ENCODE measurements at regions not wholly inside any gene's neighbourhood (a gene's known extent, or its start where the extent isn't known, plus 50 kb on each side); places are given as distances from the start of the nearest gene placed in this dataset.
"Not testable (repeated sequence)": the region's sequence is repeated elsewhere in the genome, so short reads cannot be mapped to it uniquely, and the experiment has no call there.

GRCh38 chr21:28699596-28700259 is 292.9 kb downstream of the LTN1 start:
- Histone ChIP-seq H3K4me2 (no peak overlapping the region), H3K27me3 (no peaks in the 10 kb centered on the region), H3K4me3 (no peak overlapping the region), H4K20me1 (no peaks in the 10 kb centered on the region), H3K36me3 (no peaks in the 10 kb centered on the region), H3K27ac (no peak overlapping the region), H3K4me1 (no peaks in the 10 kb centered on the region), H3K9me3 (peaks cover 26% of the 10 kb centered on the region), H3K9ac (no peak overlapping the region)
- TF ChIP-seq Cebpa-rat (IDR thresholded peaks at IDR 0.05), result no peak

DNA sequence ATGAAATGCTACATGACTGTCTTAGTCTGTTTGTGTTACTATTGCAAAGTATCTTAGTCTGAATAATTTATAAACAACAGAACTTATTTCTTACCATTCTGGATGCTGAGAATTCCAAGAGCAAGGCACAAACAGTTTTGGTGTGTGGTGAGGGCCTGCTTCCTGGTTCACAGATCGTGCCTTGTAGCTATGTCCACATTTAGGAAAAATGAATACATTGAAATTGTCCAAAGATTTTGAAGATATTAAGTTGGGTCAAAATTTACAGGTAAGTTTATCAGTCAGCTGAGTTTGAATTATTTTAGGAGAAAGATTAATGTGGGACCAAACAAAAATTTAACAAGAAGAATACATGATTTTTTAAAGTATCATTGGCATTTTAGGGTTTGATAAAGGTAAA is 293.5 kb downstream of the LTN1 start:
- Histone ChIP-seq H3K36me3 (no peaks in the 10 kb centered on the region), H3K27me3 (no peaks in the 10 kb centered on the region), H3K9me3 (peaks cover 28% of the 10 kb centered on the region), H3K9ac (no peak overlapping the region), H3K4me1 (no peaks in the 10 kb centered on the region), H4K20me1 (no peaks in the 10 kb centered on the region), H3K27ac (no peak overlapping the region), H3K4me2 (no peak overlapping the region), H3K4me3 (no peak overlapping the region)
- no peak for TF ChIP-seq Cebpa-rat (IDR thresholded peaks at IDR 0.05)

- Histone ChIP-seq H3K4me3 (no peak overlapping the region), H3K9ac (no peak overlapping the region), H3K27ac (no peak overlapping the region), H3K4me2 (no peak overlapping the region), H3K27me3 (no peaks in the 10 kb centered on the region), H4K20me1 (no peaks in the 10 kb centered on the region), H3K4me1 (no peaks in the 10 kb centered on the region), H3K9me3 (peaks cover 19% of the 10 kb centered on the region; the same call in 1 of the 2 replicates), H3K36me3 (no peaks in the 10 kb centered on the region)
- no peak for TF ChIP-seq Cebpa-rat (IDR thresholded peaks at IDR 0.05)
Observed at GRCh38 chr21:28696844-28697410, 295.8 kb downstream of the LTN1 start.

DNA sequence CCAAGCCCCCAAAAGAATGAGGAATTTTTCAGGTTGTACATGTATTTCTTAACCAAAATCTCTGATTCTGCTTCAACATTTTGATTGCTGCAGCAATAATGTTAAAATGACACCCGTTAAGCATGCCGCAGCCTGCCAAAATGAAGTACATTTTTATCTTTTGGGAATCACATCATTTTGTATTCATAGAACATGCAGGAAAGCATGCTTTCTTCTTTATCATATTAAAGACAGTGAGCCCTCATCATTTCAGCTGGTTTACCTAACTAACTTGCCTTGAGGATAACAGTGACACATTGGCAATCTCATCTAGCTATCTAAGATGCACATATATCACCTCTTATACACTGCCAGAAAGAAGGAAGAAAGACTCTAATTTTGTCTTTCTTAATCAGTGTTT is 299.2 kb downstream of the LTN1 start:
- TF ChIP-seq Cebpa-rat (IDR thresholded peaks at IDR 0.05), result no peak
- H4K20me1 ChIP-seq, result no peaks in the 10 kb centered on the region
- H3K27ac ChIP-seq, result no peak overlapping the region
- H3K4me1 ChIP-seq, result no peaks in the 10 kb centered on the region
- H3K4me3 ChIP-seq, result no peak overlapping the region
- H3K9ac ChIP-seq, result no peak overlapping the region
- no peaks in the 10 kb centered on the region for H3K27me3 ChIP-seq
- H3K4me2 ChIP-seq, result no peak overlapping the region
- H3K36me3 ChIP-seq, result no peaks in the 10 kb centered on the region
- peaks cover 16% of the 10 kb centered on the region; the same call in 1 of the 2 replicates for H3K9me3 ChIP-seq

DNA sequence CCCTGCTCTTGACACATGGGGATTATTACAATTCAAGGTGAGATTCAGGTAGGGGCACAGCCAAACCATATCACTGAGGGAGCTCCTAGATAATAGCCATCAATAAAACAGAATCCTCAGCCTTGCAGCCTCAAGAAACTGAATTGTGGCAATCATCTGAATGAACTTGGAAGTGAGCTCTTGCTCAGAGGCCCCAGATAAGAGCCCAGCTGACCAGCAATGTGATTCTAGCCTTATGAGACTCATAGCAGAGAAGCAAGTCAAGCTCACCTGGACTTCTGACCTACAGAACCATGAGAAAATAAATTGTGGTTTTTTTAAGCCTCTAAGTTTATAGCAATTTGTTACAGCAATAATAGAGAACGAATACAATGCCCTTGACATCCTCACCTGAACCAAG is 302.5 kb downstream of the LTN1 start:
- no peak overlapping the region for H3K27ac ChIP-seq
- H3K4me1 ChIP-seq, result no peaks in the 10 kb centered on the region
- no peaks in the 10 kb centered on the region for H3K27me3 ChIP-seq

GRCh38 chr21:28688381-28688780 is 304.3 kb downstream of the LTN1 start:
- H3K9ac ChIP-seq, result no peak overlapping the region
- H3K9me3 ChIP-seq, result no peaks in the 10 kb centered on the region
- no peaks in the 10 kb centered on the region for H4K20me1 ChIP-seq
- TF ChIP-seq Cebpa-rat (IDR thresholded peaks at IDR 0.05), result no peak
- no peaks in the 10 kb centered on the region for H3K4me1 ChIP-seq
- H3K36me3 ChIP-seq, result no peaks in the 10 kb centered on the region
- no peak overlapping the region for H3K4me3 ChIP-seq
- H3K27me3 ChIP-seq, result no peaks in the 10 kb centered on the region
- H3K4me2 ChIP-seq, result no peak overlapping the region
- no peak overlapping the region for H3K27ac ChIP-seq

More for the DNA sequence above, 302.5 kb downstream of the LTN1 start:
- Histone ChIP-seq H3K4me2 (no peak overlapping the region), H3K9ac (no peak overlapping the region), H4K20me1 (no peaks in the 10 kb centered on the region), H3K9me3 (peaks cover 7% of the 10 kb centered on the region; the same call in 1 of the 2 replicates), H3K36me3 (no peaks in the 10 kb centered on the region), H3K4me3 (no peak overlapping the region)
- TF ChIP-seq Cebpa-rat (IDR thresholded peaks at IDR 0.05), result no peak

DNA sequence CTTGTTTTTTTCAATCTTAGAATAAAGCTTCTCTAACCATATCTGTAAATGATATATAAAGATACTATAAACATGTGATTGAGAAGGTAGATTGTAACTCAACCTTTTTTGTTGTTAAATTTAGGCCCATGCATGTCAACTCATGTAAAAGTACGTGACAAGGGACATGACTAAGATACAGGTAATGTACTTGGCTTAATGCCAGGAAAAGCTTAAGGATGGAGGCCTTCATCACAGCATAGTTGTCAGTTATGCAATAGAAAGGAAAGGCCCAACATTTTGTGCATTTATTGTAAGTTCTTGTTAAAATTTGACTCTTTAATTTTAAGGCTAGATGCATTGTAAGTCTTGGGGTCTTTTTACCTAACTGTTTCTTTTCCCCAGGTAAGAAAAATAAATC is 305.1 kb downstream of the LTN1 start:
- Histone ChIP-seq H3K4me2 (no peak overlapping the region), H3K9me3 (no peaks in the 10 kb centered on the region), H3K27me3 (no peaks in the 10 kb centered on the region), H3K4me1 (no peaks in the 10 kb centered on the region), H3K4me3 (no peak overlapping the region), H4K20me1 (no peaks in the 10 kb centered on the region), H3K9ac (no peak overlapping the region), H3K36me3 (no peaks in the 10 kb centered on the region), H3K27ac (no peak overlapping the region)
- no peak for TF ChIP-seq Cebpa-rat (IDR thresholded peaks at IDR 0.05)

DNA sequence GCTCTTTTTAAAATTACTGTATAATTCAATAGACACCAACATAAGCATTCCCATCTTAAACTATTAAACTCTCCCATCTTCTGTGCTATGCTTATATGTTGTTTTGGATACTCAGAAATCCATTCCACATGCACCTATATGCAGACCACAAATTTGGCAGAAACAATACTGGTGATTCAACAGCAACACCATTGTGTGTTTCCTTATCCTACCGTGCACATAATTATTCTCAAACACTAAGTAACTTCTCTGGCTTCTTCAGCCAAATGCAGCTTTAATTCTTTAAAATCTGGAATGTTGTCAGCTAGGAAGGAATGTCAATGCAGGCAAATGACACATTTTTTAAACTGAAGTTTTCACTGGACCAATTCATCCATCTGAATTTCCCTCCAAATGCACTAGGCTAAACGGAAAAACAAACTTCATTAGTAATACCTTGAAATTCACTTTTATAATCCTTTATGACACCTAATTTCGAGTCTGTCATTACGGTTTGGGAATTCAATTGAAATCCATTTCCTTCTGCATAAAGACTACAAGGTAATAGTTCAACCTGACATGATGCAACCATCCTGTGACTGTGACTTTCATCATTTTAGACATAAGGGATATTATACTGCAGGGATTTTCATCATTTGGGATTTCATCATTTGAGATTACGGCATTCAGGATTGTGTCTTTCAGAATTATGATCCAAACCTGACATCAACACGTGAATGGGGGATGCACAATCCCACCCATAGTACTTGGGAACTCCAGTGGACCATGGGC is 308.5 kb downstream of the LTN1 start:
- TF ChIP-seq Cebpa-rat (IDR thresholded peaks at IDR 0.05), result no peak
- H3K27ac ChIP-seq, result no peak overlapping the region
- no peak overlapping the region for H3K4me3 ChIP-seq
- H3K9ac ChIP-seq, result no peak overlapping the region
- no peaks in the 10 kb centered on the region for H3K9me3 ChIP-seq
- H4K20me1 ChIP-seq, result no peaks in the 10 kb centered on the region
- H3K27me3 ChIP-seq, result no peaks in the 10 kb centered on the region
- H3K4me1 ChIP-seq, result no peaks in the 10 kb centered on the region
- H3K4me2 ChIP-seq, result no peak overlapping the region
- no peaks in the 10 kb centered on the region for H3K36me3 ChIP-seq

- not testable (repeated sequence) for H3K4me3 ChIP-seq, H3K36me3 ChIP-seq, H3K4me2 ChIP-seq, H3K27me3 ChIP-seq, H3K9ac ChIP-seq, H3K27ac ChIP-seq, H3K4me1 ChIP-seq, H4K20me1 ChIP-seq, H3K9me3 ChIP-seq
Observed at GRCh38 chr21:28682884-28683283, 309.8 kb downstream of the LTN1 start.

DNA sequence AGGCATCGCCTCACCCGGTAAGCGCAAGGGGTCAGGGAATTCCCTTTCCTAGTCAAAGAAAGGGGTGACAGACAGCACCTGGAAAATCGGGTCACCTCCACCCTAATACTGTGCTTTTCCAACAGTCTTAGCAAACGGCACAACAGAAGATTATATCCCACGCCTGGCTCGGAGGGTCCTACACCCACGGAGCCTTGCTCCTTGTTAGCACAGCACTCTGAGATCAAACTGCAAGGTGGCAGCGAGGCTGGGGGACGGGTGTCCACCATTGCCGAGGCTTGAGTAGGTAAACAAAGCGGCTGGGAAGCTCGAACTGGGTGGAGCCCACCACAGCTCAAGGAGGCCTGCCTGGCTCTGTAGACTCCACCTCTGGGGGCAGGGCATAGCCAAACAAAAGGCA is 315.6 kb downstream of the LTN1 start:
- peaks cover 16% of the 10 kb centered on the region for H3K9me3 ChIP-seq
- H3K27ac ChIP-seq, H3K4me2 ChIP-seq, H3K4me3 ChIP-seq, H3K36me3 ChIP-seq, H3K9ac ChIP-seq, H4K20me1 ChIP-seq, H3K27me3 ChIP-seq, H3K4me1 ChIP-seq: not testable (repeated sequence)

All from BLaER1 (cell line).